ENCODE measurements at regions not wholly inside any gene's neighbourhood (a gene's known extent, or its start where the extent isn't known, plus 50 kb on each side); places are given as distances from the start of the nearest gene placed in this dataset.

- no peaks in the 10 kb centered on the region for H3K9me3 ChIP-seq (ENCODE audit: control insufficient read depth, insufficient read depth, low read length)
Observed at GRCh38 chr5:6936031-6936430, 222.8 kb downstream of the TENT4A start.

GRCh38 chr5:6937677-6938076 is 224.4 kb downstream of the TENT4A start:
- Histone ChIP-seq H3K4me1 (ENCODE audit: control insufficient read depth, insufficient read depth, low read length) (no peaks in the 10 kb centered on the region), H3K4me3 (ENCODE audit: low read length) (no peak overlapping the region), H3K27me3 (ENCODE audit: control insufficient read depth, insufficient read depth, low read length) (no peaks in the 10 kb centered on the region), H3K9me3 (ENCODE audit: control insufficient read depth, insufficient read depth, low read length) (no peaks in the 10 kb centered on the region), H3K36me3 (ENCODE audit: control insufficient read depth, insufficient read depth, low read length) (no peaks in the 10 kb centered on the region), H3K27ac (ENCODE audit: low read length) (no peak overlapping the region)
- H3K27me3 Mint-ChIP-seq (ENCODE audit: low read depth in 2 of 2), result peaks cover 0 to 3% of the 10 kb centered on the region in 2 donors
- no peaks in the 10 kb centered on the region for H3K36me3 Mint-ChIP-seq
- DNase-seq (no peak), ATAC-seq (no peak)
- TF ChIP-seq CTCF (IDR thresholded peaks at IDR 0.05), result no peak
- H3K4me3 Mint-ChIP-seq, result no peak overlapping the region
- no peak overlapping the region for H3K27ac Mint-ChIP-seq
- no peaks in the 10 kb centered on the region for H3K4me1 Mint-ChIP-seq
- 68% methylated on average over 3 of the region's 3 CpGs for WGBS (ENCODE audit: insufficient coverage)
- H3K9me3 Mint-ChIP-seq, result no peaks in the 10 kb centered on the region
- intact Hi-C loops (cut with micrococcal nuclease), result no loop called here

More at GRCh38 chr5:6936031-6936430, 222.8 kb downstream of the TENT4A start:
- H3K27ac ChIP-seq (ENCODE audit: low read length), result no peak overlapping the region
- no peaks in the 10 kb centered on the region for H3K27me3 ChIP-seq (ENCODE audit: control insufficient read depth, insufficient read depth, low read length)
- Mint-ChIP-seq H3K27me3 (ENCODE audit: low read depth in 2 of 2) (peaks cover 0 to 3% of the 10 kb centered on the region in 2 donors), H3K36me3 (no peaks in the 10 kb centered on the region), H3K27ac (no peak overlapping the region), H3K9me3 (no peaks in the 10 kb centered on the region), H3K4me1 (no peaks in the 10 kb centered on the region), H3K4me3 (no peak overlapping the region)
- no peak overlapping the region for H3K4me3 ChIP-seq (ENCODE audit: low read length)
- ATAC-seq, result no peak
- 86% methylated on average over 1 of the region's 1 CpG for WGBS (ENCODE audit: insufficient coverage)
- no peaks in the 10 kb centered on the region for H3K4me1 ChIP-seq (ENCODE audit: control insufficient read depth, insufficient read depth, low read length)
- DNase-seq, result no peak
- H3K36me3 ChIP-seq (ENCODE audit: control insufficient read depth, insufficient read depth, low read length), result no peaks in the 10 kb centered on the region
- intact Hi-C loops (cut with micrococcal nuclease), result no loop called here
- TF ChIP-seq CTCF (IDR thresholded peaks at IDR 0.05), result no peak

- peaks cover 0 to 3% of the 10 kb centered on the region in 2 donors for H3K27me3 Mint-ChIP-seq (ENCODE audit: low read depth in 2 of 2)
Observed at GRCh38 chr5:6941631-6942030, 228.4 kb downstream of the TENT4A start.

More at GRCh38 chr5:6941631-6942030, 228.4 kb downstream of the TENT4A start:
- Mint-ChIP-seq H3K9me3 (no peaks in the 10 kb centered on the region), H3K4me3 (no peak overlapping the region), H3K27ac (no peak overlapping the region), H3K36me3 (no peaks in the 10 kb centered on the region), H3K4me1 (no peaks in the 10 kb centered on the region)
- no peaks in the 10 kb centered on the region for H3K4me1 ChIP-seq (ENCODE audit: control insufficient read depth, insufficient read depth, low read length)
- intact Hi-C loops (cut with micrococcal nuclease), result no loop called here
- no peak for ATAC-seq
- DNase-seq, result no peak
- TF ChIP-seq CTCF (IDR thresholded peaks at IDR 0.05), result no peak
- no peak overlapping the region for H3K4me3 ChIP-seq (ENCODE audit: low read length)
- no peaks in the 10 kb centered on the region for H3K27me3 ChIP-seq (ENCODE audit: control insufficient read depth, insufficient read depth, low read length)
- no peaks in the 10 kb centered on the region for H3K9me3 ChIP-seq (ENCODE audit: control insufficient read depth, insufficient read depth, low read length)
- H3K36me3 ChIP-seq (ENCODE audit: control insufficient read depth, insufficient read depth, low read length), result no peaks in the 10 kb centered on the region
- H3K27ac ChIP-seq (ENCODE audit: low read length), result no peak overlapping the region
- 74% methylated on average over 3 of the region's 3 CpGs for WGBS (ENCODE audit: insufficient coverage)
